Suprapubic skin (tissue), 4 donors: ENCODE measurements at regions not wholly inside any gene's neighbourhood (a gene's known extent, or its start where the extent isn't known, plus 50 kb on each side); places are given as distances from the start of the nearest gene placed in this dataset.

Source experiments
- DNase-seq, 2 donors: peaks; one replicate each; pipeline ENCODE4 v3.0.0-alpha.2; 2019; ENCODE audit warnings: low spot score in 2 of 2
- H3K27ac ChIP-seq: fragments of 200-600 bp; sonication (generic); one replicate; pipeline ENCODE4 v1.5.1; 2019
- H3K27me3 ChIP-seq: fragments of 200-600 bp; sonication (generic); one replicate; pipeline ENCODE4 v1.5.1; 2019
- H3K36me3 ChIP-seq: fragments of 200-600 bp; sonication (generic); one replicate; pipeline ENCODE4 v1.5.1; 2019
- H3K4me1 ChIP-seq: fragments of 200-600 bp; sonication (generic); one replicate; pipeline ENCODE4 v1.5.1; 2019
- H3K4me3 ChIP-seq: fragments of 200-600 bp; sonication (generic); one replicate; pipeline ENCODE4 v1.5.1; 2019; ENCODE audit warnings: mild to moderate bottlenecking
- H3K9me3 ChIP-seq: fragments of 200-600 bp; sonication (generic); one replicate; pipeline ENCODE4 v1.5.1; 2019
- CTCF ChIP-seq, 2 donors: fragments of 200-600 bp in 1 of 2; fragments of 450-650 bp in 1 of 2; sonication (generic) in 1 of 2; IDR thresholded peaks; one replicate each; pipeline ENCODE4 v1.5.1; 2016 to 2019; ENCODE audit warnings: antibody characterized with exemption in 2 of 2, mild to moderate bottlenecking in 1 of 2, moderate library complexity in 1 of 2
- EP300 ChIP-seq: sonication (generic); formaldehyde crosslinking; IDR thresholded peaks from one replicate; pipeline ENCODE4 v1.6.1; 2017; ENCODE audit warnings: antibody characterized with exemption
- POLR2A ChIP-seq, 2 donors: fragments of 450-650 bp; IDR thresholded peaks; one replicate each; pipeline ENCODE4 v1.6.1; 2017; ENCODE audit warnings: antibody characterized with exemption in 2 of 2, mild to moderate bottlenecking in 2 of 2, moderate library complexity in 2 of 2
- POLR2AphosphoS5 ChIP-seq, 3 donors: sonication (generic); formaldehyde crosslinking; IDR thresholded peaks; one replicate each; pipeline ENCODE4 v1.6.1; 2017; ENCODE audit warnings: antibody characterized with exemption in 3 of 3
- WGBS: methylation state at CpG from one replicate; pipeline ENCODE4 v1.1.5; 2018; 5-methylcytosine and 5-hydroxymethylcytosine counted together

- WGBS: 57% methylated on average over 1 of the region's 1 CpG
- H3K4me3 ChIP-seq: no peak overlapping the region
- no peak for DNase-seq
These were observed 851.6 kb downstream of the CENPC start for GRCh38 chr4:66693694-66694093.

GRCh38 chr4:66691101-66691500, 854.2 kb downstream of the CENPC start:
- TF ChIP-seq EP300 (no peak), POLR2AphosphoS5 (IDR thresholded peaks at IDR 0.05) (no peak), POLR2A (IDR thresholded peaks at IDR 0.05) (no peak), CTCF (IDR thresholded peaks at IDR 0.05) (no peak)
- no peaks in the 10 kb centered on the region for H3K9me3 ChIP-seq
- 65% methylated on average over 4 of the region's 4 CpGs for WGBS

More at GRCh38 chr4:66693694-66694093, 851.6 kb downstream of the CENPC start:
- no peaks in the 10 kb centered on the region for H3K9me3 ChIP-seq
- H3K27me3 ChIP-seq: no peaks in the 10 kb centered on the region
- no peaks in the 10 kb centered on the region for H3K4me1 ChIP-seq
- TF ChIP-seq POLR2AphosphoS5 (IDR thresholded peaks at IDR 0.05) (no peak), POLR2A (IDR thresholded peaks at IDR 0.05) (no peak), CTCF (IDR thresholded peaks at IDR 0.05) (no peak), EP300 (no peak)
- H3K36me3 ChIP-seq: no peaks in the 10 kb centered on the region
- no peak overlapping the region for H3K27ac ChIP-seq

GRCh38 chr4:66688674-66689073, 856.6 kb downstream of the CENPC start:
- no peak for DNase-seq
- H3K27ac ChIP-seq: no peak overlapping the region
- no peak overlapping the region for H3K4me3 ChIP-seq
- H3K36me3 ChIP-seq: no peaks in the 10 kb centered on the region
- no peak for TF ChIP-seq CTCF (IDR thresholded peaks at IDR 0.05)
- no peak for TF ChIP-seq EP300
- no peak for TF ChIP-seq POLR2AphosphoS5 (IDR thresholded peaks at IDR 0.05)
- TF ChIP-seq POLR2A (IDR thresholded peaks at IDR 0.05): no peak
- H3K9me3 ChIP-seq: no peaks in the 10 kb centered on the region
- H3K4me1 ChIP-seq: no peaks in the 10 kb centered on the region
- H3K27me3 ChIP-seq: no peaks in the 10 kb centered on the region
- 33% methylated on average over 3 of the region's 3 CpGs for whole genome bisulfite sequencing

More at GRCh38 chr4:66691101-66691500, 854.2 kb downstream of the CENPC start:
- Histone ChIP-seq H3K36me3 (no peaks in the 10 kb centered on the region), H3K4me1 (no peaks in the 10 kb centered on the region), H3K4me3 (no peak overlapping the region), H3K27ac (no peak overlapping the region), H3K27me3 (no peaks in the 10 kb centered on the region)
- DNase-seq: no peak

GRCh38 chr4:66687459-66687858, 857.8 kb downstream of the CENPC start:
- no peak overlapping the region for H3K27ac ChIP-seq
- H3K36me3 ChIP-seq: no peaks in the 10 kb centered on the region
- no peak for DNase-seq
- TF ChIP-seq EP300 (no peak), POLR2A (IDR thresholded peaks at IDR 0.05) (no peak), CTCF (IDR thresholded peaks at IDR 0.05) (no peak), POLR2AphosphoS5 (IDR thresholded peaks at IDR 0.05) (no peak)
- no peaks in the 10 kb centered on the region for H3K4me1 ChIP-seq
- H3K4me3 ChIP-seq: no peak overlapping the region
- 81% methylated on average over 2 of the region's 2 CpGs for WGBS
- no peaks in the 10 kb centered on the region for H3K27me3 ChIP-seq
- no peaks in the 10 kb centered on the region for H3K9me3 ChIP-seq

GRCh38 chr4:66681962-66682361, 863.3 kb downstream of the CENPC start:
- Histone ChIP-seq H3K4me1 (no peaks in the 10 kb centered on the region), H3K36me3 (no peaks in the 10 kb centered on the region), H3K27me3 (no peaks in the 10 kb centered on the region), H3K27ac (no peak overlapping the region), H3K9me3 (no peaks in the 10 kb centered on the region), H3K4me3 (no peak overlapping the region)
- no peak for DNase-seq
- TF ChIP-seq CTCF (IDR thresholded peaks at IDR 0.05): no peak
- no peak for TF ChIP-seq POLR2AphosphoS5 (IDR thresholded peaks at IDR 0.05)
- no peak for TF ChIP-seq POLR2A (IDR thresholded peaks at IDR 0.05)
- no peak for TF ChIP-seq EP300
